Central memory CD8-positive, alpha-beta T cell (primary cell): ENCODE measurements at regions not wholly inside any gene's neighbourhood (a gene's known extent, or its start where the extent isn't known, plus 50 kb on each side); places are given as distances from the start of the nearest gene placed in this dataset.

Experiments used
- ATAC-seq: fragments of 150-1000 bp; cut with Tn5 transposase; replicated peaks from 2 replicates; pipeline ENCODE4 v1.10.0; 2022; ENCODE audit warnings: mild to moderate bottlenecking, moderate FRiP score, moderate number of reproducible peaks; ENCODE audit not compliant: poor library complexity, severe bottlenecking; ENCODE audit errors: extremely low read depth
- DNase-seq, 2 donors: peaks; one replicate each; pipeline ENCODE4 v3.0.0; 2021; ENCODE audit warnings: low spot score in 2 of 2
- H3K27ac Mint-ChIP-seq: one replicate; pipeline ENCODE4 v1.8.0; 2022; ENCODE audit warnings: low read depth, mild to moderate bottlenecking, moderate library complexity, mixed read lengths
- H3K27me3 Mint-ChIP-seq: one replicate; pipeline ENCODE4 v1.8.0; 2022; ENCODE audit warnings: mixed read lengths
- H3K36me3 Mint-ChIP-seq: one replicate; pipeline ENCODE4 v1.8.0; 2022; ENCODE audit warnings: mild to moderate bottlenecking, moderate library complexity, mixed read lengths; ENCODE audit not compliant: insufficient read depth
- H3K4me1 Mint-ChIP-seq: one replicate; pipeline ENCODE4 v1.8.0; 2022; ENCODE audit warnings: mixed read lengths
- H3K4me3 Mint-ChIP-seq: one replicate; pipeline ENCODE4 v1.8.0; 2022; ENCODE audit warnings: mild to moderate bottlenecking, moderate library complexity, mixed read lengths
- H3K9me3 Mint-ChIP-seq: one replicate; pipeline ENCODE4 v1.8.0; 2022; ENCODE audit warnings: mixed read lengths

GRCh38 chr20:48017992-48018391, 232.7 kb upstream of the SULF2 start:
- H3K4me1 Mint-ChIP-seq = no peaks in the 10 kb centered on the region

GRCh38 chr20:48017509-48017908, 232.2 kb upstream of the SULF2 start:
- peaks cover 37% of the 10 kb centered on the region for H3K27me3 Mint-ChIP-seq

More at GRCh38 chr20:48017992-48018391, 232.7 kb upstream of the SULF2 start:
- no peak for ATAC-seq
- Mint-ChIP-seq H3K4me3 (no peak overlapping the region), H3K9me3 (peaks cover 3% of the 10 kb centered on the region), H3K36me3 (no peaks in the 10 kb centered on the region), H3K27me3 (peaks cover 41% of the 10 kb centered on the region), H3K27ac (no peak overlapping the region)
- no peak for DNase-seq

GRCh38 chr20:48015943-48016723, 230.9 kb upstream of the SULF2 start:
- H3K27me3 Mint-ChIP-seq = peaks cover 26% of the 10 kb centered on the region
- H3K4me1 Mint-ChIP-seq = no peaks in the 10 kb centered on the region
- peaks cover 6% of the 10 kb centered on the region for H3K9me3 Mint-ChIP-seq
- ATAC-seq = no peak
- DNase-seq = no peak
- H3K27ac Mint-ChIP-seq = no peak overlapping the region
- no peaks in the 10 kb centered on the region for H3K36me3 Mint-ChIP-seq
- H3K4me3 Mint-ChIP-seq = no peak overlapping the region

More at GRCh38 chr20:48017509-48017908, 232.2 kb upstream of the SULF2 start:
- Mint-ChIP-seq H3K27ac (no peak overlapping the region), H3K9me3 (peaks cover 6% of the 10 kb centered on the region), H3K4me1 (no peaks in the 10 kb centered on the region), H3K4me3 (no peak overlapping the region), H3K36me3 (no peaks in the 10 kb centered on the region)
- no peak for DNase-seq
- ATAC-seq = no peak

GRCh38 chr20:48015141-48015910, 230.0 kb upstream of the SULF2 start:
- H3K4me1 Mint-ChIP-seq = no peaks in the 10 kb centered on the region
- H3K4me3 Mint-ChIP-seq = no peak overlapping the region
- no peaks in the 10 kb centered on the region for H3K36me3 Mint-ChIP-seq
- DNase-seq = no peak
- ATAC-seq = no peak
- no peak overlapping the region for H3K27ac Mint-ChIP-seq
- H3K27me3 Mint-ChIP-seq = peaks cover 22% of the 10 kb centered on the region
- peaks cover 6% of the 10 kb centered on the region for H3K9me3 Mint-ChIP-seq

- H3K27ac Mint-ChIP-seq = no peak overlapping the region
- H3K4me1 Mint-ChIP-seq = no peaks in the 10 kb centered on the region
- no peaks in the 10 kb centered on the region for H3K36me3 Mint-ChIP-seq
- DNase-seq = no peak
- H3K27me3 Mint-ChIP-seq = no peaks in the 10 kb centered on the region
- ATAC-seq = no peak
- peaks cover 6% of the 10 kb centered on the region for H3K9me3 Mint-ChIP-seq
- H3K4me3 Mint-ChIP-seq = no peak overlapping the region
Measured at GRCh38 chr20:48012401-48012974, 227.2 kb upstream of the SULF2 start.

- DNase-seq = no peak
- Mint-ChIP-seq H3K27ac (no peak overlapping the region), H3K4me3 (no peak overlapping the region), H3K4me1 (no peaks in the 10 kb centered on the region), H3K9me3 (peaks cover 6% of the 10 kb centered on the region), H3K27me3 (no peaks in the 10 kb centered on the region), H3K36me3 (no peaks in the 10 kb centered on the region)
- ATAC-seq = no peak
Measured at GRCh38 chr20:48011025-48011424, 225.7 kb upstream of the SULF2 start.

GRCh38 chr20:48010623-48011022, 225.3 kb upstream of the SULF2 start:
- Mint-ChIP-seq H3K36me3 (no peaks in the 10 kb centered on the region), H3K27me3 (peaks cover under 1% of the 10 kb centered on the region), H3K9me3 (peaks cover 6% of the 10 kb centered on the region), H3K4me3 (no peak overlapping the region), H3K4me1 (no peaks in the 10 kb centered on the region), H3K27ac (no peak overlapping the region)
- DNase-seq (no peak), ATAC-seq (no peak)

- no peak for ATAC-seq
- peaks cover 16% of the 10 kb centered on the region for H3K27me3 Mint-ChIP-seq
Measured at GRCh38 chr20:48008850-48009515, 223.7 kb upstream of the SULF2 start.

GRCh38 chr20:48007351-48007750, 222.1 kb upstream of the SULF2 start:
- Mint-ChIP-seq H3K9me3 (peaks cover 12% of the 10 kb centered on the region), H3K4me1 (no peaks in the 10 kb centered on the region), H3K4me3 (no peak overlapping the region), H3K27ac (no peak overlapping the region), H3K27me3 (peaks cover 26% of the 10 kb centered on the region), H3K36me3 (no peaks in the 10 kb centered on the region)
- DNase-seq (no peak), ATAC-seq (no peak)

More at GRCh38 chr20:48008850-48009515, 223.7 kb upstream of the SULF2 start:
- Mint-ChIP-seq H3K4me3 (no peak overlapping the region), H3K36me3 (no peaks in the 10 kb centered on the region), H3K4me1 (no peaks in the 10 kb centered on the region), H3K27ac (no peak overlapping the region), H3K9me3 (peaks cover 9% of the 10 kb centered on the region)
- no peak for DNase-seq

GRCh38 chr20:48006036-48006833, 221.0 kb upstream of the SULF2 start:
- no peak overlapping the region for H3K27ac Mint-ChIP-seq
- peaks cover 12% of the 10 kb centered on the region for H3K9me3 Mint-ChIP-seq
- ATAC-seq (no peak), DNase-seq (no peak)
- H3K36me3 Mint-ChIP-seq = no peaks in the 10 kb centered on the region
- no peak overlapping the region for H3K4me3 Mint-ChIP-seq
- H3K4me1 Mint-ChIP-seq = no peaks in the 10 kb centered on the region
- peaks cover 32% of the 10 kb centered on the region for H3K27me3 Mint-ChIP-seq

- peaks cover 32% of the 10 kb centered on the region for H3K27me3 Mint-ChIP-seq
- H3K9me3 Mint-ChIP-seq = peaks cover 12% of the 10 kb centered on the region
- no peaks in the 10 kb centered on the region for H3K36me3 Mint-ChIP-seq
- H3K4me3 Mint-ChIP-seq = no peak overlapping the region
- no peak overlapping the region for H3K27ac Mint-ChIP-seq
- H3K4me1 Mint-ChIP-seq = no peaks in the 10 kb centered on the region
- no peak for DNase-seq
- no peak for ATAC-seq
Measured at GRCh38 chr20:48003021-48003420, 217.7 kb upstream of the SULF2 start.

- ATAC-seq (no peak), DNase-seq (no peak)
- no peak overlapping the region for H3K27ac Mint-ChIP-seq
Measured at GRCh38 chr20:48002517-48002970, 217.3 kb upstream of the SULF2 start.

More at GRCh38 chr20:48002517-48002970, 217.3 kb upstream of the SULF2 start:
- no peak overlapping the region for H3K4me3 Mint-ChIP-seq
- H3K9me3 Mint-ChIP-seq = peaks cover 12% of the 10 kb centered on the region
- no peaks in the 10 kb centered on the region for H3K4me1 Mint-ChIP-seq
- no peaks in the 10 kb centered on the region for H3K36me3 Mint-ChIP-seq
- H3K27me3 Mint-ChIP-seq = peaks cover 32% of the 10 kb centered on the region
